ENCODE measurements at regions not wholly inside any gene's neighbourhood (a gene's known extent, or its start where the extent isn't known, plus 50 kb on each side); places are given as distances from the start of the nearest gene placed in this dataset.

DNA sequence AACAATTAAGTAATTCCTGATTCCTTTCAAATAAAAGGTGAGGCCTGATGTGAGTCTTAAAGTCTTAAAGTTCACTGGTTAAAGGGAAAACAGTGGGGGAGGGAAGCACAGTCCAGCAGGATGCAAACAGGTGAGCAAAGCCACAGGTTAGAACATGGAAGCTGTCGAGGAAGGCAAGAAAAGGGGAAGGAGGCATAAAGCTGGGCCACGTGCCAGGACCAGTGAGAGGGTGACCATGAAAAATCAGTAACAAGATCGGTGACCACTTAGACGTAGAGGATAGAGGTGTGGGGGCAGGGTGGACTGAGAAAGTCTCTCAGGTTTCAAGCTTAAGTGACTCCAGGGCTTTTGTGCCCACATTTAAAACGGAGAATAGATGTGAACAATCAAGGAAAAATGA is 231.3 kb downstream of the SETD4 start:
- Histone ChIP-seq H3K27ac (ENCODE audit: low read length) (no peak overlapping the region), H3K4me3 (ENCODE audit: low read depth in 2 of 2, low read length in 2 of 2) (no peak overlapping the region), H3K36me3 (ENCODE audit: control insufficient read depth, insufficient read depth, low read length) (no peaks in the 10 kb centered on the region), H3K9me3 (ENCODE audit: control insufficient read depth, insufficient read depth, low read depth, low read length) (no peaks in the 10 kb centered on the region), H3K4me1 (ENCODE audit: control insufficient read depth, insufficient read depth, low read length) (no peaks in the 10 kb centered on the region), H3K27me3 (ENCODE audit: control insufficient read depth, insufficient read depth, low read length) (peaks cover 2% of the 10 kb centered on the region; the same call in 1 of the 2 replicates)
- in situ Hi-C loops (cut with HindIII; ENCODE audit: low pct_unique_long_range_greater_than_20kb, low sequenced_read_pairs), result no loop called here
- ATAC-seq, result no peak
- intact Hi-C loops (cut with micrococcal nuclease; ENCODE audit: unreplicated experiment), result no loop called here
- no peak for DNase-seq (ENCODE audit: low read depth, low spot score)
- ChIA-PET CTCF (no interaction called here), POLR2A (no interaction called here)
- TF ChIP-seq SIN3A (IDR thresholded peaks at IDR 0.05; ENCODE audit: borderline replicate concordance, insufficient read depth, low read depth, low read length) (no peak), POLR2AphosphoS5 (IDR thresholded peaks at IDR 0.05; ENCODE audit: low read depth, low read length) (no peak), TCF7L2 (IDR thresholded peaks at IDR 0.05; ENCODE audit: low read depth, low read length) (no peak)
- TF ChIP-seq, protein P1, sequence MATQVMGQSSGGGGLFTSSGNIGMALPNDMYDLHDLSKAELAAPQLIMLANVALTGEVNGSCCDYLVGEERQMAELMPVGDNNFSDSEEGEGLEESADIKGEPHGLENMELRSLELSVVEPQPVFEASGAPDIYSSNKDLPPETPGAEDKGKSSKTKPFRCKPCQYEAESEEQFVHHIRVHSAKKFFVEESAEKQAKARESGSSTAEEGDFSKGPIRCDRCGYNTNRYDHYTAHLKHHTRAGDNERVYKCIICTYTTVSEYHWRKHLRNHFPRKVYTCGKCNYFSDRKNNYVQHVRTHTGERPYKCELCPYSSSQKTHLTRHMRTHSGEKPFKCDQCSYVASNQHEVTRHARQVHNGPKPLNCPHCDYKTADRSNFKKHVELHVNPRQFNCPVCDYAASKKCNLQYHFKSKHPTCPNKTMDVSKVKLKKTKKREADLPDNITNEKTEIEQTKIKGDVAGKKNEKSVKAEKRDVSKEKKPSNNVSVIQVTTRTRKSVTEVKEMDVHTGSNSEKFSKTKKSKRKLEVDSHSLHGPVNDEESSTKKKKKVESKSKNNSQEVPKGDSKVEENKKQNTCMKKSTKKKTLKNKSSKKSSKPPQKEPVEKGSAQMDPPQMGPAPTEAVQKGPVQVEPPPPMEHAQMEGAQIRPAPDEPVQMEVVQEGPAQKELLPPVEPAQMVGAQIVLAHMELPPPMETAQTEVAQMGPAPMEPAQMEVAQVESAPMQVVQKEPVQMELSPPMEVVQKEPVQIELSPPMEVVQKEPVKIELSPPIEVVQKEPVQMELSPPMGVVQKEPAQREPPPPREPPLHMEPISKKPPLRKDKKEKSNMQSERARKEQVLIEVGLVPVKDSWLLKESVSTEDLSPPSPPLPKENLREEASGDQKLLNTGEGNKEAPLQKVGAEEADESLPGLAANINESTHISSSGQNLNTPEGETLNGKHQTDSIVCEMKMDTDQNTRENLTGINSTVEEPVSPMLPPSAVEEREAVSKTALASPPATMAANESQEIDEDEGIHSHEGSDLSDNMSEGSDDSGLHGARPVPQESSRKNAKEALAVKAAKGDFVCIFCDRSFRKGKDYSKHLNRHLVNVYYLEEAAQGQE (IDR thresholded peaks at IDR 0.05; ENCODE audit: insufficient read depth in 1 of 2, low read depth in 2 of 2, low read length in 1 of 2), result no peak
- TF ChIP-seq, protein P2, sequence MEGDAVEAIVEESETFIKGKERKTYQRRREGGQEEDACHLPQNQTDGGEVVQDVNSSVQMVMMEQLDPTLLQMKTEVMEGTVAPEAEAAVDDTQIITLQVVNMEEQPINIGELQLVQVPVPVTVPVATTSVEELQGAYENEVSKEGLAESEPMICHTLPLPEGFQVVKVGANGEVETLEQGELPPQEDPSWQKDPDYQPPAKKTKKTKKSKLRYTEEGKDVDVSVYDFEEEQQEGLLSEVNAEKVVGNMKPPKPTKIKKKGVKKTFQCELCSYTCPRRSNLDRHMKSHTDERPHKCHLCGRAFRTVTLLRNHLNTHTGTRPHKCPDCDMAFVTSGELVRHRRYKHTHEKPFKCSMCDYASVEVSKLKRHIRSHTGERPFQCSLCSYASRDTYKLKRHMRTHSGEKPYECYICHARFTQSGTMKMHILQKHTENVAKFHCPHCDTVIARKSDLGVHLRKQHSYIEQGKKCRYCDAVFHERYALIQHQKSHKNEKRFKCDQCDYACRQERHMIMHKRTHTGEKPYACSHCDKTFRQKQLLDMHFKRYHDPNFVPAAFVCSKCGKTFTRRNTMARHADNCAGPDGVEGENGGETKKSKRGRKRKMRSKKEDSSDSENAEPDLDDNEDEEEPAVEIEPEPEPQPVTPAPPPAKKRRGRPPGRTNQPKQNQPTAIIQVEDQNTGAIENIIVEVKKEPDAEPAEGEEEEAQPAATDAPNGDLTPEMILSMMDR (IDR thresholded peaks at IDR 0.05), result no peak
- BruUV-seq (replicated peaks), result no TSS peak

DNA sequence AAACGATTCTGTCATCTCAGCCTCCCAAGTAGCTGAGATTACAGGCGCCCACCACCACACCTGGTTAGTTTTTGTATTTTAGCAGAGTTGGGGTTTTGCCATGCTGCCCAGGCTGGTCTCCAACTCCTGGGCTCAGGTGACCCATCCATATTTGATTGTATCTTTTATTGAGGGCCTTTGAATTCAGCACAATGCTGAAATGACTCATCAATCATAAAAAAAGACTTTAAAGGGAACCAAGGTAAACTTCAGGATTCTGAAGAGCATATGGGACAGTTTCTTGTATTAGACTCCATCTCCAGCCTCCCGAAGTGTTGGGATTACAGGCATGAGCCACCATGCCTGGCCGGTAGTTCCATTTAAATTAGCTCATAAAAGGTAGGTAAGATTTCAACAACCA is 232.2 kb downstream of the SETD4 start:
- H3K27me3 ChIP-seq (ENCODE audit: control insufficient read depth, insufficient read depth, low read length), result peaks cover 2% of the 10 kb centered on the region; the same call in 1 of the 2 replicates
- intact Hi-C loops (cut with micrococcal nuclease; ENCODE audit: unreplicated experiment), result no loop called here
- no TSS peak for BruUV-seq (replicated peaks)
- ChIA-PET CTCF (no interaction called here), POLR2A (no interaction called here)
- H3K36me3 ChIP-seq (ENCODE audit: control insufficient read depth, insufficient read depth, low read length), result no peaks in the 10 kb centered on the region
- H3K4me1 ChIP-seq (ENCODE audit: control insufficient read depth, insufficient read depth, low read length), result no peaks in the 10 kb centered on the region
- H3K9me3 ChIP-seq (ENCODE audit: control insufficient read depth, insufficient read depth, low read depth, low read length), result no peaks in the 10 kb centered on the region
- no peak for ATAC-seq
- H3K4me3 ChIP-seq (ENCODE audit: low read depth in 2 of 2, low read length in 2 of 2), result no peak overlapping the region
- no peak overlapping the region for H3K27ac ChIP-seq (ENCODE audit: low read length)
- TF ChIP-seq TCF7L2 (IDR thresholded peaks at IDR 0.05; ENCODE audit: low read depth, low read length) (no peak), POLR2AphosphoS5 (IDR thresholded peaks at IDR 0.05; ENCODE audit: low read depth, low read length) (no peak), SIN3A (IDR thresholded peaks at IDR 0.05; ENCODE audit: borderline replicate concordance, insufficient read depth, low read depth, low read length) (no peak)
- TF ChIP-seq, protein P2 (IDR thresholded peaks at IDR 0.05), result no peak
- TF ChIP-seq, protein P1 (IDR thresholded peaks at IDR 0.05; ENCODE audit: insufficient read depth in 1 of 2, low read depth in 2 of 2, low read length in 1 of 2), result no peak
- in situ Hi-C loops (cut with HindIII; ENCODE audit: low pct_unique_long_range_greater_than_20kb, low sequenced_read_pairs), result no loop called here
- no peak for DNase-seq (ENCODE audit: low read depth, low spot score)
